ENCODE measurements at regions not wholly inside any gene's neighbourhood (a gene's known extent, or its start where the extent isn't known, plus 50 kb on each side); places are given as distances from the start of the nearest gene placed in this dataset.

DNA sequence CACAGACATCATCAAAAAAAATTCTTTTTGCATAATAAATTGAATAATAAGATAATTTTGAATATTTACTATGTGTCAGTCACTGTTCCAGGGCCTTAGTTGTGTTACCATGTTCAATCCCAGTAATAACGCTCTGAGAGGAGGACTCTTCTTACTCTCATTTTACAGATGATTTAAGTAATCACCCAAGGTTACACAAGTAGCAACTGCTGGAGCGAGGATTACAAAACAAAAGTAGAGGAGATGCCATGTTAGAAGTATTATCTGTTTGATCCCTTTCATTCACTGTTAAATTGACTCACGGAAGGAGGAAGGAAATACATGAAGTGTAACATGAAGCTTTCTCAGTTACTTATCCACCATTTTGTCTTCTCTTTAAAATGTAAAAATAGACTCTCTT is 412.8 kb downstream of the NFIB start:
- no peak for DNase-seq (ENCODE audit: low read depth)
- no peak overlapping the region for H3K4me3 ChIP-seq (ENCODE audit: low read length)
- TF ChIP-seq, protein P1, sequence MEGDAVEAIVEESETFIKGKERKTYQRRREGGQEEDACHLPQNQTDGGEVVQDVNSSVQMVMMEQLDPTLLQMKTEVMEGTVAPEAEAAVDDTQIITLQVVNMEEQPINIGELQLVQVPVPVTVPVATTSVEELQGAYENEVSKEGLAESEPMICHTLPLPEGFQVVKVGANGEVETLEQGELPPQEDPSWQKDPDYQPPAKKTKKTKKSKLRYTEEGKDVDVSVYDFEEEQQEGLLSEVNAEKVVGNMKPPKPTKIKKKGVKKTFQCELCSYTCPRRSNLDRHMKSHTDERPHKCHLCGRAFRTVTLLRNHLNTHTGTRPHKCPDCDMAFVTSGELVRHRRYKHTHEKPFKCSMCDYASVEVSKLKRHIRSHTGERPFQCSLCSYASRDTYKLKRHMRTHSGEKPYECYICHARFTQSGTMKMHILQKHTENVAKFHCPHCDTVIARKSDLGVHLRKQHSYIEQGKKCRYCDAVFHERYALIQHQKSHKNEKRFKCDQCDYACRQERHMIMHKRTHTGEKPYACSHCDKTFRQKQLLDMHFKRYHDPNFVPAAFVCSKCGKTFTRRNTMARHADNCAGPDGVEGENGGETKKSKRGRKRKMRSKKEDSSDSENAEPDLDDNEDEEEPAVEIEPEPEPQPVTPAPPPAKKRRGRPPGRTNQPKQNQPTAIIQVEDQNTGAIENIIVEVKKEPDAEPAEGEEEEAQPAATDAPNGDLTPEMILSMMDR (conservative IDR thresholded peaks at IDR 0.05; ENCODE audit: low read depth, low read length): no peak

GRCh38 chr9:13900449-13900848 is 413.5 kb downstream of the NFIB start:
- DNase-seq (ENCODE audit: low read depth): no peak
- H3K4me3 ChIP-seq (ENCODE audit: low read length): no peak overlapping the region
- TF ChIP-seq, protein P1 (conservative IDR thresholded peaks at IDR 0.05; ENCODE audit: low read depth, low read length): no peak

DNA sequence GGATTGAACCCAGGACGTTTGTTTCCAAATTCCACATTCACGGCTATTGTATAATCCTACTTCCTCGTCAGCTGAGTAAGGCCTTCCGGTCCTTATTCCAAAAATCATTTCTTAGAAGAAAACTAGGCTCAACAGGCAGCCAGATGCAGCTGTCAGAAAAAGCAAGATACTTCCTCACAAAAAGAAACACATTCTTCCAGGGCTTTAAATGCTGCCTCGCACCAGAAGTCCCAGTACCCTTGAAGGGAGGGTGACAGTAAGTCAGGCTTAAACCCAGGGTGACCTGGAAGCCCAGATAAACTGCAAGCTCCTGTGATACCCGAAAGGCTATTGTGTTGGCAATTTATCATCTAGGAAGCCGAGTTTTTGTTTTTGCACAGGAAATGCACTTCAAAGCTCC is 414.0 kb downstream of the NFIB start:
- no peak for DNase-seq (ENCODE audit: low read depth)
- TF ChIP-seq, protein P1 (conservative IDR thresholded peaks at IDR 0.05; ENCODE audit: low read depth, low read length): no peak
- H3K4me3 ChIP-seq (ENCODE audit: low read length): no peak overlapping the region

DNA sequence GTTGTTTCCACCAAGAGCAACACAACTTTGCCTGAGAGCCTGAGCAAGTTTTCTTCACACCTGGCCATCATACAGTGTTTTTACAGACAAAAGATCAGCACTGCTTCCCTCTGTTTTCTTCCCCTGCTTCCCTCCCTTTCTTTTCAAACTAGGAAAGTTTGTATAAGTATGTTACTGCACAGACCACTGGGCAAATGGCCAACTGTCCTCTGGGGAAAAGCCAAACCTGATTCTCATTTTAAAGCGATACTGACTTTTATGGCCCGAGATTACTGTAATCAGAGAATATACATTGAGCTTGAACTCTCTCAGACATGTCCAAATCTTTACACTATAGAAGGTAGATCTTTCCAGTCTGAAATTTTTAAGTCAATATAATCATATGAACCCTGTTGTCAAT is 415.0 kb downstream of the NFIB start:
- DNase-seq (ENCODE audit: low read depth): no peak
- no peak overlapping the region for H3K4me3 ChIP-seq (ENCODE audit: low read length)
- TF ChIP-seq, protein P1 (conservative IDR thresholded peaks at IDR 0.05; ENCODE audit: low read depth, low read length): no peak

DNA sequence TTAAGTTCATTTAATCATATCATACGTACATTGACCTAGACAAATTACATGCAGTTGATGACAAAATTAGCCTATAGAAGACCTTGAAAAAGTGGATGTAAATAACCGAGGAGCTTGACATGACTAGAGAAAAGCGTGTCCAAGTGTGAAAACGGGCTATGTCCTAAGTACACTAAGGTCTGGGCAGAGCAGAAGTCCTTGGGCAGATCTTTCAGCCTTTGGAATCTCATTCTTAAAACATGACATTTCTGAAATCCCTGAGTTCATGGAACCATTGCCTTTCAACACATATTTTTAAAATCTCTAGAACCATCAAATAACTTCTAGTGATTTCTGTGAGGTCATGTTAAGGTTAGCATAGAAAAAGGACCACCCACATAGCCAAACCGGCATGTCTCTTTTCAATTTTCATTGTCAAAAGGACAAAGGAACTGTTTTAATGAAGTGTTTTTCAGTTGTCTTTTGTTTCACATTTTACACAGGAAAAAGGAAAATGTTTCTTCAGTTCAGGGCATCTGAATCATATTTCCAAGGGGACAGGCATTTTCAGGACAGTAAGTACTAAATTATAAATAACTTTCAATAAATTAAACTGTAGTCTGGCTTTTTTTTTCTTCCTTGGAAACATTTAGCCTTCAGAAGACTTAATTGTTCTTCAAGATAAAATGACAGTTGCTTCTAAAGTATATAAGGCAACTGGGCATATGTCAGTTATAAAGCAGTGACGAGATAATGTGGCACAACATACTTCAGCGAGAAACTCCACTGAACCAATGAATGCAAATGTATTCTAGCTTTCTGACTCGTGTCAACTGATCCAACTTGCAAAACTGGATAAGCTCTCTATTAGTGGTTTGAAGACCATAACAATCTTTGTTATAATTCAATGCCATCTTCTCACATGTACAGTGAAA is 416.8 kb downstream of the NFIB start:
- TF ChIP-seq, protein P1 (conservative IDR thresholded peaks at IDR 0.05; ENCODE audit: low read depth, low read length): no peak
- DNase-seq (ENCODE audit: low read depth): no peak
- H3K4me3 ChIP-seq (ENCODE audit: low read length): no peak overlapping the region

GRCh38 chr9:13896047-13896446 is 417.9 kb downstream of the NFIB start:
- DNase-seq (ENCODE audit: low read depth): no peak
- TF ChIP-seq, protein P1 (conservative IDR thresholded peaks at IDR 0.05; ENCODE audit: low read depth, low read length): no peak
- no peak overlapping the region for H3K4me3 ChIP-seq (ENCODE audit: low read length)

DNA sequence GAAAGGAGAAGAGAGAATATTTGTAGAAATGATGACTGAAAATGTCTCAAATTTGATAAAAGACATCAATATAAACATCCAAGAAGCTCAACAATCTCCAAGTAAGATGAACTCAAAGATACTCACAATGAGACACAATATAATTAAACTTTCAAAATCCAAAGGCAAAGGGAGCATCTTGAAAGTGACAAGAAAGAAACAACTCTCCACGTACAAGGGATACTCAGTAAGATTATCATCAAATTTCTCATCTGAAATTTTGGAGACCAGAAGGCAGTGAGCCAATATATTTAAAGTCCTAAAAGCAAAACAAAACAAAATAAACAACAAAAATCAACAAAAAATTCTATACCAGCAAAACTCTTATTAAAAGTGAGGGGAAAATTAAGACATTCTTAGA is 428.7 kb downstream of the NFIB start:
- TF ChIP-seq, protein P1 (conservative IDR thresholded peaks at IDR 0.05; ENCODE audit: low read depth, low read length): no peak
- no peak for DNase-seq (ENCODE audit: low read depth)
- no peak overlapping the region for H3K4me3 ChIP-seq (ENCODE audit: low read length)
